ENCODE measurements at regions not wholly inside any gene's neighbourhood (a gene's known extent, or its start where the extent isn't known, plus 50 kb on each side); places are given as distances from the start of the nearest gene placed in this dataset.

DNA sequence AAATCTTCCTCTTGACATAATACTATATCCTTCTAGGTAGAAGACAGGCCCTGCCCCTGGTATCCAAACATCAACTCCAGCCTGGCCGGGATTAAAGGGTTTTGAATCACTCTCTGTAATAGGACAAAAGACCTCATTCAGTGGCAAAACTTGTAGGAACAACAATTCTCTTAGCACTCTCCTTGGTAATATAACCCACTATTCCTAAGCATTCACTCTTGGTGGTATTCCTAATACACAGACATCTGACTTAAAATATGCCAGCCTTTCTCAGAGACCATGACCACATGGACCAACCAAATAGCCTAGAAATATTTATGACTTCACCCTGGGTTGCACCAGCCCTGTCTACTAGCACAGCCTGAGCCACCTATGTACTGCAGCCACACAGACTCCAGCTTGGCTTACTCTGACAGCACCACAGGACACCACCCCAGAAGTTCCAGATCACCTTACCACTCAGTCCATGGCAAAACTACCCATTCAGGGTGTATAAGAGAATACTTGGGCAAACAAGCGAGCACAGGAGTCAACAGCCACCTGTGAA lies 244.9 kb upstream of the NEBL start:
- DNase-seq (ENCODE audit: low spot score) = no peak
- TF ChIP-seq, protein P1, sequence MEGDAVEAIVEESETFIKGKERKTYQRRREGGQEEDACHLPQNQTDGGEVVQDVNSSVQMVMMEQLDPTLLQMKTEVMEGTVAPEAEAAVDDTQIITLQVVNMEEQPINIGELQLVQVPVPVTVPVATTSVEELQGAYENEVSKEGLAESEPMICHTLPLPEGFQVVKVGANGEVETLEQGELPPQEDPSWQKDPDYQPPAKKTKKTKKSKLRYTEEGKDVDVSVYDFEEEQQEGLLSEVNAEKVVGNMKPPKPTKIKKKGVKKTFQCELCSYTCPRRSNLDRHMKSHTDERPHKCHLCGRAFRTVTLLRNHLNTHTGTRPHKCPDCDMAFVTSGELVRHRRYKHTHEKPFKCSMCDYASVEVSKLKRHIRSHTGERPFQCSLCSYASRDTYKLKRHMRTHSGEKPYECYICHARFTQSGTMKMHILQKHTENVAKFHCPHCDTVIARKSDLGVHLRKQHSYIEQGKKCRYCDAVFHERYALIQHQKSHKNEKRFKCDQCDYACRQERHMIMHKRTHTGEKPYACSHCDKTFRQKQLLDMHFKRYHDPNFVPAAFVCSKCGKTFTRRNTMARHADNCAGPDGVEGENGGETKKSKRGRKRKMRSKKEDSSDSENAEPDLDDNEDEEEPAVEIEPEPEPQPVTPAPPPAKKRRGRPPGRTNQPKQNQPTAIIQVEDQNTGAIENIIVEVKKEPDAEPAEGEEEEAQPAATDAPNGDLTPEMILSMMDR (IDR thresholded peaks at IDR 0.05; ENCODE audit: extremely low read depth, insufficient read depth, missing control alignments) = no peak
- in situ Hi-C loops (cut with MboI; ENCODE audit: low pct_unique_long_range_greater_than_20kb, low sequenced_read_pairs, unreplicated experiment) = no loop called here

DNA sequence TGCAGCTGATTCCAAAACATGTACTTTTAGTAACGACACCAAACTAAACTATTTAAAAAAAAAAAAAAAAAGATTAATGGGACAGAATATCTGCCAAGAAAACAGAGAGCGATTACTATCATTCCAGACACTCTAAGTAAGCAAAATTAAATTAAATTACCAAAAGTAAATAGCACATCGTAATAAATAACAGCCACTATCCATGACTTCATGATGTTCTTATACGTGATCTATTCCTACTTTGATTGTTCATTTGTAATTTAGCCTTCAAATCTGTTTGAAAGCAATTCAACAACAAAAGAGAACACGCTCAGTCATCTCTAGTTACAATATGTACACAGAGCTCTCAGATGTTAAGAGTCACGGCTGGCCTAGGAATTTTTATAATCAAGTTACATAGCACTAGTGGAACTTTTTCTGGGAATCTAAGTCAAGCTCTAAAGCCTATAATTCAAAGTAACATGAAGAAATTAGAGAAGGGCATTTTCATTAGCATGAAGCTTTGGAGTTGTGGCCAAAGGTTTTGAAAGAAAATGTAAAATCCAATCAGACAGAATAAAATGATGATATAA lies 241.7 kb upstream of the NEBL start:
- no peak for DNase-seq (ENCODE audit: low spot score)
- in situ Hi-C loops (cut with MboI; ENCODE audit: low pct_unique_long_range_greater_than_20kb, low sequenced_read_pairs, unreplicated experiment) = no loop called here
- TF ChIP-seq, protein P1 (IDR thresholded peaks at IDR 0.05; ENCODE audit: extremely low read depth, insufficient read depth, missing control alignments) = no peak

- in situ Hi-C loops (cut with MboI; ENCODE audit: low pct_unique_long_range_greater_than_20kb, low sequenced_read_pairs, unreplicated experiment) = no loop called here
- TF ChIP-seq, protein P1 (IDR thresholded peaks at IDR 0.05; ENCODE audit: extremely low read depth, insufficient read depth, missing control alignments) = no peak
- DNase-seq (ENCODE audit: low spot score) = no peak
Observed at GRCh38 chr10:21135023-21135931, 238.2 kb upstream of the NEBL start.

DNA sequence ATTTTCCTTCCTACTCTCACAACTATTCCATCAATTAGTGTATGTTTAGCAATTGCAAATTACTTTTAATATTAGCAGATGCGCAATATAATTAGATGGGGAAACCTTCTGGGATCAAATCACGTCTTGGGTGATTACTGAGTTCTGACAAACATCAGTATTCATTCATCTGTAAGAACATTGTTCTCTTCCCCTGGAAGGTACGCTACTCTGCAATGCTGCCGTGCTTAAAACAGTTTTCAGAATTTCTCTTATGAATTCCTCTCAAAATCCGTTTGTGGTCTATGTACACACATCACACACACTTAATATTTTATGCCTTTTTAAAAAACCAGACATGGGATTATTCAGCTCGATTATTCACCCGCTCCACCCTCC lies 237.5 kb upstream of the NEBL start:
- in situ Hi-C loops (cut with MboI; ENCODE audit: low pct_unique_long_range_greater_than_20kb, low sequenced_read_pairs, unreplicated experiment) = no loop called here
- TF ChIP-seq, protein P1 (IDR thresholded peaks at IDR 0.05; ENCODE audit: extremely low read depth, insufficient read depth, missing control alignments) = no peak

GRCh38 chr10:21130683-21131442 lies 233.8 kb upstream of the NEBL start:
- TF ChIP-seq, protein P1 (IDR thresholded peaks at IDR 0.05; ENCODE audit: extremely low read depth, insufficient read depth, missing control alignments) = no peak
- in situ Hi-C loops (cut with MboI; ENCODE audit: low pct_unique_long_range_greater_than_20kb, low sequenced_read_pairs, unreplicated experiment) = no loop called here
- no peak for DNase-seq (ENCODE audit: low spot score)

More for the DNA sequence above, 237.5 kb upstream of the NEBL start:
- DNase-seq (ENCODE audit: low spot score) = no peak

DNA sequence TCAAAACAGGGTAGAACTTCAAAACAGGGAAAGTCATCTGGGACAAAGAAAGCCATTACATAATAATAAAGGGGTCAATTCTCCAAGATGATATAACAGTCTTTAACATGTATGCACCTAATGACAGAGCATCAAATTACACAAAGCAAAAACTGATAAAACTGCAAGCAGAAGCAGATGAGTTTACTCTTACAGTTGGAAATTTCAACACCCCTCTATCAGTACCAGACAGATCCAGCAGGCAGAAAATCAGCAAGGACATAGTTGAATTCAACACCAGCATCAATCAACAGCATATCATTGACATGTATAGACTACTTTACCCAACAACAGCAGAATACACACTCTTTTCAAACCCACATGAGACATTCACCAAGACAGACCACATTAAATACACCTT lies 233.0 kb upstream of the NEBL start:
- in situ Hi-C loops (cut with MboI; ENCODE audit: low pct_unique_long_range_greater_than_20kb, low sequenced_read_pairs, unreplicated experiment) = no loop called here
- DNase-seq (ENCODE audit: low spot score) = no peak
- TF ChIP-seq, protein P1 (IDR thresholded peaks at IDR 0.05; ENCODE audit: extremely low read depth, insufficient read depth, missing control alignments) = no peak

Measured in GM13977 (cell line).